Mucosa of gallbladder (tissue), 1 donor: ENCODE measurements at regions not wholly inside any gene's neighbourhood (a gene's known extent, or its start where the extent isn't known, plus 50 kb on each side); places are given as distances from the start of the nearest gene placed in this dataset.
A peak's percentile ranks its signal among the peaks of the same experiment; 100 is the strongest.

Source experiments
- DNase-seq: peaks from one replicate; pipeline ENCODE4 v3.0.0-alpha.2; 2020; ENCODE audit warnings: low spot score
- donor health status: DM: no; HTN: no; CAD: no.

- no peak for DNase-seq
These were observed 470.4 kb upstream of the USP24 start for GRCh38 chr1:55685560-55685959.

GRCh38 chr1:55684131-55684650 lies 469.0 kb upstream of the USP24 start:
- DNase-seq, result no peak

GRCh38 chr1:55682198-55682597 lies 467.0 kb upstream of the USP24 start:
- DNase-seq, result no peak

GRCh38 chr1:55679971-55680370 lies 464.8 kb upstream of the USP24 start:
- DNase-seq, result no peak

- no peak for DNase-seq
These were observed 458.3 kb upstream of the USP24 start for GRCh38 chr1:55673416-55673815.

- DNase-seq, result no peak
These were observed 455.3 kb upstream of the USP24 start for GRCh38 chr1:55670331-55671082.

GRCh38 chr1:55669293-55669692 lies 454.1 kb upstream of the USP24 start:
- peak; percentile 58 for DNase-seq

- DNase-seq, result no peak
These were observed 447.7 kb upstream of the USP24 start for GRCh38 chr1:55662875-55663274.

- DNase-seq, result no peak
These were observed 443.8 kb upstream of the USP24 start for GRCh38 chr1:55658917-55659316.

- DNase-seq, result no peak
These were observed 439.6 kb upstream of the USP24 start for GRCh38 chr1:55654750-55655149.

GRCh38 chr1:55654171-55654570 lies 439.0 kb upstream of the USP24 start:
- DNase-seq, result no peak

- DNase-seq, result no peak
These were observed 435.3 kb upstream of the USP24 start for GRCh38 chr1:55650444-55650843.

GRCh38 chr1:55646181-55646580 lies 431.0 kb upstream of the USP24 start:
- no peak for DNase-seq

GRCh38 chr1:55645270-55645669 lies 430.1 kb upstream of the USP24 start:
- no peak for DNase-seq

- no peak for DNase-seq
These were observed 426.8 kb upstream of the USP24 start for GRCh38 chr1:55641947-55642346.

GRCh38 chr1:55640708-55641473 lies 425.7 kb upstream of the USP24 start:
- peak; percentile 61 for DNase-seq

- no peak for DNase-seq
These were observed 424.4 kb upstream of the USP24 start for GRCh38 chr1:55639526-55639925.

GRCh38 chr1:55639051-55639450 lies 423.9 kb upstream of the USP24 start:
- no peak for DNase-seq

- no peak for DNase-seq
These were observed 421.5 kb upstream of the USP24 start for GRCh38 chr1:55636696-55637095.

- DNase-seq, result no peak
These were observed 420.7 kb upstream of the USP24 start for GRCh38 chr1:55635856-55636255.

GRCh38 chr1:55634516-55634915 lies 419.4 kb upstream of the USP24 start:
- DNase-seq, result peak; percentile 31

- no peak for DNase-seq
These were observed 417.7 kb upstream of the USP24 start for GRCh38 chr1:55632906-55633305.

GRCh38 chr1:55632058-55632457 lies 416.9 kb upstream of the USP24 start:
- DNase-seq, result no peak
